ENCODE measurements at regions not wholly inside any gene's neighbourhood (a gene's known extent, or its start where the extent isn't known, plus 50 kb on each side); places are given as distances from the start of the nearest gene placed in this dataset.

- no peak for TF ChIP-seq POLR2A (IDR thresholded peaks at IDR 0.05)
- TF ChIP-seq CTCF (IDR thresholded peaks at IDR 0.05 in 4 of 5, conservative IDR thresholded peaks at IDR 0.05 in 1 of 5) = no peak
These were observed 154.9 kb downstream of the EMX2 start for GRCh38 chr10:117697402-117697801.

Measured in gastrocnemius medialis (tissue), 4 donors.